Type B pancreatic cell (in vitro differentiated cells): ENCODE measurements at regions not wholly inside any gene's neighbourhood (a gene's known extent, or its start where the extent isn't known, plus 50 kb on each side); places are given as distances from the start of the nearest gene placed in this dataset.

ENCODE experiments used
- DNase-seq: peaks from one replicate; pipeline ENCODE4 v3.0.0; 2021; ENCODE audit warnings: mixed read lengths; ENCODE audit not compliant: unreplicated experiment; ENCODE audit errors: extremely low spot score
- H3K27ac Mint-ChIP-seq: 2 replicates; pipeline ENCODE4 v1.8.0; 2021; ENCODE audit warnings: mild to moderate bottlenecking, mixed read lengths
- H3K27me3 Mint-ChIP-seq: 2 replicates; pipeline ENCODE4 v1.8.0; 2021; ENCODE audit warnings: mixed read lengths
- H3K36me3 Mint-ChIP-seq: 2 replicates; pipeline ENCODE4 v1.8.0; 2021; ENCODE audit warnings: mixed read lengths
- H3K4me1 Mint-ChIP-seq: one replicate; pipeline ENCODE4 v1.8.0; 2021; ENCODE audit warnings: mixed read lengths; ENCODE audit not compliant: unreplicated experiment
- H3K4me3 Mint-ChIP-seq: 2 replicates; pipeline ENCODE4 v1.8.0; 2021; ENCODE audit warnings: mild to moderate bottlenecking, mixed read lengths
- H3K9me3 Mint-ChIP-seq: 2 replicates; pipeline ENCODE4 v1.8.0; 2021; ENCODE audit warnings: mixed read lengths
- CTCF ChIP-seq: fragments of 200-600 bp; sonication (generic); conservative IDR thresholded peaks from 2 replicates; pipeline ENCODE4 v1.5.0; 2021; ENCODE audit warnings: antibody characterized with exemption, mild to moderate bottlenecking

DNA sequence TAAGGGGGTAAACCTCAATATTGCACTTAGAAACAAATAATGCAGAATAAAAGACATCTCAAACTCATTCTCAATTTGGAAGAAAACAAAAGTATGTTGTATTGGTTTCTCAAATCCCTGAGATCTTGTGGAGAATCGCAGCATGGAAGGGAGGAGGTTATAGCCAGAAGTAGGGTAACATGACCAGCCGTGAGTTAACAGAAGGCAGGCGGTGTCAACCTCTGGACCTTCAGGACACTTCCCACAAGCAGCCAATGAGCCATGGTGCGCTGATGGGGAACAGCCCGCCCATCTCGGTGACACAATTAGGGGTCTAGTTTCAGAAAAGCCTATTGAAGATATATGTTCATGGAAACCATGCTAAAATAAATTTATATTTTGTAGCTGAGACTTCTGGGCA is 98.4 kb downstream of the ALDH8A1 start:
- Mint-ChIP-seq H3K4me1 (peaks cover 30% of the 10 kb centered on the region), H3K27me3 (peaks cover 3% of the 10 kb centered on the region), H3K27ac (no peak overlapping the region), H3K9me3 (no peaks in the 10 kb centered on the region), H3K36me3 (no peaks in the 10 kb centered on the region), H3K4me3 (no peak overlapping the region)
- no peak for TF ChIP-seq CTCF
- DNase-seq: no peak

- Mint-ChIP-seq H3K27me3 (peaks cover 3% of the 10 kb centered on the region), H3K27ac (no peak overlapping the region), H3K4me1 (peaks cover 34% of the 10 kb centered on the region), H3K36me3 (no peaks in the 10 kb centered on the region), H3K9me3 (no peaks in the 10 kb centered on the region), H3K4me3 (no peak overlapping the region)
- no peak for DNase-seq
- no peak for TF ChIP-seq CTCF
These were observed 99.1 kb downstream of the ALDH8A1 start for GRCh38 chr6:134850721-134851305.

DNA sequence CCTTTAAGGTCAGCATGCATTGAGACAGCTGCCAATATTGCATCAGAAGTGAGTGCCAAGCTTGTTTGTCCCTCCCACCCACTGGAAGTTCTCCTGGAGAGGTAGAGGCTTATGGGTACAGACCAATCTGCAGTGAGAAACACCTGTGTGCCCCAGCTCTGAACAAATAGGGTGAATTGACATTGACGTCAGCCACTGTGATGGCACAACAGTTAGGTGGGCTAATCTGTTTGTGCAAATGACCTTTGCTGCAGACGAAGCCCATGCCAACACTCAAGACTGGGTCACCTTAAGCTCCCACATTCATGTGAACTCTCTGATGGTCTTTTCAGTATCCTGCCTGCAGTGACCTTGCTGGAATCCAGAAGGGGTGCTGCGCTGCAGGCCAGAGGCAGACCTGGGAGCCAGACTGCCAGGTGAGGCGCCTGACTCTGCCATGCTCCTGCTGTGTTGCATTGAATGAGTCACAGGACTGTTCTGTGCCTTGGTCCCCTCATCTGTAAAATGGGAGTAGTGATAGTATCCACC is 99.9 kb downstream of the ALDH8A1 start:
- Mint-ChIP-seq H3K4me1 (peaks cover 32% of the 10 kb centered on the region), H3K27me3 (peaks cover 3% of the 10 kb centered on the region), H3K27ac (no peak overlapping the region), H3K4me3 (no peak overlapping the region), H3K9me3 (no peaks in the 10 kb centered on the region), H3K36me3 (no peaks in the 10 kb centered on the region)
- DNase-seq: no peak
- TF ChIP-seq CTCF: no peak

DNA sequence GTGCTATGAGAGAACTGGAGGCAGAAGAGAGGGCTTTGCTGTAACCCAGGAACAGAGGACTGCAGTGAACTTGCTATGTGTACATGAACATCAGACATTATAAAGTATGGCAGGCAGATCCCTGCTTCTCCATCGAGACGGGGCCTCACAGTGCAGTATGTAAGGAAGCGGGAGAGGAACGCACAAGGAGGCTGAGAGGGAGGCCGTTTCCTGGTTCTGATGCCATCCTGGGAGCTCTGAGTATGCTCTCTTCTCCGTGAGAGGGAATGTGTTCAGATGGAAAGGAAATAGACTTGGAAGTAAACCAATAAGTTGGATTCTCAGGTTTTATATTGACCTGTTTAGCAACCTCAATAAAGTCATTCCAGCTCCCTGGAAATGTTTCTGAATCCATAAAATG is 101.8 kb downstream of the ALDH8A1 start:
- Mint-ChIP-seq H3K4me3 (no peak overlapping the region), H3K36me3 (no peaks in the 10 kb centered on the region), H3K4me1 (peaks cover 16% of the 10 kb centered on the region), H3K27me3 (peaks cover 3% of the 10 kb centered on the region), H3K27ac (no peak overlapping the region), H3K9me3 (no peaks in the 10 kb centered on the region)
- no peak for DNase-seq
- TF ChIP-seq CTCF: no peak

- peaks cover 3% of the 10 kb centered on the region for H3K27me3 Mint-ChIP-seq
- H3K4me1 Mint-ChIP-seq: peaks cover 10% of the 10 kb centered on the region
- no peaks in the 10 kb centered on the region for H3K36me3 Mint-ChIP-seq
- TF ChIP-seq CTCF: no peak
- H3K27ac Mint-ChIP-seq: no peak overlapping the region
- no peak for DNase-seq
- H3K9me3 Mint-ChIP-seq: no peaks in the 10 kb centered on the region
- H3K4me3 Mint-ChIP-seq: no peak overlapping the region
These were observed 103.0 kb downstream of the ALDH8A1 start for GRCh38 chr6:134846865-134847264.
